ENCODE measurements at regions not wholly inside any gene's neighbourhood (a gene's known extent, or its start where the extent isn't known, plus 50 kb on each side); places are given as distances from the start of the nearest gene placed in this dataset.

GRCh38 chr21:22554690-22555316 lies 1556.6 kb downstream of the NCAM2 start:
- TF ChIP-seq BCL11A (IDR thresholded peaks at IDR 0.05; ENCODE audit: low read depth, low read length): no peak
- TF ChIP-seq USF1 (IDR thresholded peaks at IDR 0.05; ENCODE audit: borderline replicate concordance, extremely low read length, insufficient read depth, low read depth, low read length): no peak
- TF ChIP-seq POU2F2 (IDR thresholded peaks at IDR 0.05; ENCODE audit: borderline replicate concordance, low read depth, low read length): no peak
- TF ChIP-seq TCF7 (IDR thresholded peaks at IDR 0.05; ENCODE audit: borderline replicate concordance): no peak
- no peak for TF ChIP-seq CTCF (IDR thresholded peaks at IDR 0.05 in 2 of 3, conservative IDR thresholded peaks at IDR 0.05 in 1 of 3; ENCODE audit: control insufficient read depth in 2 of 3, extremely low read depth in 1 of 3, insufficient read depth in 1 of 3, low read depth in 3 of 3, low read length in 3 of 3)
- TF ChIP-seq EZH2 (IDR thresholded peaks at IDR 0.05; ENCODE audit: borderline replicate concordance, control insufficient read depth, low read depth, low read length): no peak
- TF ChIP-seq JUND (IDR thresholded peaks at IDR 0.05; ENCODE audit: low read depth, low read length): no peak
- TF ChIP-seq SIX5 (IDR thresholded peaks at IDR 0.05; ENCODE audit: low read depth, low read length, severe bottlenecking): no peak
- no peak for TF ChIP-seq MAX (IDR thresholded peaks at IDR 0.05; ENCODE audit: low read depth, low read length)
- no peak for TF ChIP-seq REST (IDR thresholded peaks at IDR 0.05; ENCODE audit: low read depth, low read length)
- no peak for TF ChIP-seq GABPA (IDR thresholded peaks at IDR 0.05; ENCODE audit: low read depth)
- TF ChIP-seq E2F4 (IDR thresholded peaks at IDR 0.05; ENCODE audit: low read depth, low read length): no peak
- TF ChIP-seq BRCA1 (IDR thresholded peaks at IDR 0.05; ENCODE audit: low read depth, low read length): no peak
